Thyroid gland (tissue), 4 donors: ENCODE measurements at regions not wholly inside any gene's neighbourhood (a gene's known extent, or its start where the extent isn't known, plus 50 kb on each side); places are given as distances from the start of the nearest gene placed in this dataset.

Experiments
- DNase-seq, 2 donors: peaks; one replicate each; pipeline ENCODE4 v3.0.0-alpha.2; 2019
- H3K27ac ChIP-seq, 3 donors: fragments of 200-600 bp; sonication (generic); 1 replicate in 2 of 3; 2 replicates in 1 of 3; pipeline ENCODE4 v1.5.1; 2016 to 2019; ENCODE audit warnings: mild to moderate bottlenecking in 1 of 3, moderate library complexity in 1 of 3
- H3K27me3 ChIP-seq: fragments of 200-600 bp; sonication (generic); one replicate; pipeline ENCODE4 v1.5.1; 2019
- H3K36me3 ChIP-seq, 2 donors: fragments of 200-600 bp; sonication (generic); one replicate each; pipeline ENCODE4 v1.5.1; 2016 to 2019
- H3K4me1 ChIP-seq, 2 donors: fragments of 200-600 bp; sonication (generic); one replicate each; pipeline ENCODE4 v1.5.1; 2017 to 2019
- H3K4me3 ChIP-seq, 3 donors: fragments of 200-600 bp; sonication (generic); replicated peaks in 1 of 3; 1 replicate in 2 of 3; 2 replicates in 1 of 3; pipeline ENCODE4 v1.5.1; 2016; ENCODE audit warnings: mild to moderate bottlenecking in 1 of 3
- H3K9me3 ChIP-seq: fragments of 200-600 bp; sonication (generic); one replicate; pipeline ENCODE4 v1.5.1; 2017
- CTCF ChIP-seq, 6 experiments: fragments of 200-600 bp in 3 of 6; fragments of 450-650 bp in 3 of 6; sonication (generic) in 3 of 6; IDR thresholded peaks; one replicate each; pipeline ENCODE4 v1.5.1; 2016 to 2019; ENCODE audit warnings: antibody characterized with exemption in 6 of 6, mild to moderate bottlenecking in 2 of 6, inconsistent platforms in 1 of 6, moderate library complexity in 1 of 6
- POLR2A ChIP-seq, 2 donors: fragments of 450-650 bp; IDR thresholded peaks; one replicate each; pipeline ENCODE4 v1.6.1; 2017; ENCODE audit warnings: antibody characterized with exemption in 2 of 2, mild to moderate bottlenecking in 2 of 2, moderate library complexity in 1 of 2
- WGBS, 2 donors: methylation state at CpG; one replicate each; pipeline ENCODE4 v1.1.5; 2017; 5-methylcytosine and 5-hydroxymethylcytosine counted together
- intact Hi-C: fragments of 100-400 bp; cut with DNase I; formaldehyde crosslinking; loops from one replicate; pipeline ENCODE4 v1.15.1; 2023

GRCh38 chr18:34648269-34648985 lies 61.7 kb upstream of the DTNA start:
- Histone ChIP-seq H3K4me1 (peaks cover 34 to 46% of the 10 kb centered on the region in 2 donors), H3K36me3 (no peaks in the 10 kb centered on the region), H3K4me3 (no peak overlapping the region), H3K27ac (peak overlapping the region; percentile 79 to 91 (median 87)), H3K9me3 (no peaks in the 10 kb centered on the region), H3K27me3 (no peaks in the 10 kb centered on the region)
- no peak for TF ChIP-seq CTCF (IDR thresholded peaks at IDR 0.05)
- no peak for TF ChIP-seq POLR2A (IDR thresholded peaks at IDR 0.05)
- intact Hi-C loops: no loop called here
- WGBS, 2 donors: 60 to 66% methylated on average over 3 of the region's 3 CpGs
- DNase-seq: no peak

GRCh38 chr18:34649080-34649479 lies 61.0 kb upstream of the DTNA start:
- Histone ChIP-seq H3K4me3 (no peak overlapping the region), H3K27me3 (no peaks in the 10 kb centered on the region), H3K36me3 (no peaks in the 10 kb centered on the region), H3K4me1 (peaks cover 34 to 46% of the 10 kb centered on the region in 2 donors), H3K9me3 (no peaks in the 10 kb centered on the region), H3K27ac (peak overlapping the region; percentile 79 to 91 (median 87))
- no peak for DNase-seq
- intact Hi-C loops: no loop called here
- TF ChIP-seq CTCF (IDR thresholded peaks at IDR 0.05): no peak
- no peak for TF ChIP-seq POLR2A (IDR thresholded peaks at IDR 0.05)
- WGBS, 2 donors: 29 to 31% methylated on average over 4 of the region's 4 CpGs

GRCh38 chr18:34650121-34650545 lies 60.0 kb upstream of the DTNA start:
- H3K4me1 ChIP-seq: peaks cover 34 to 46% of the 10 kb centered on the region in 2 donors

GRCh38 chr18:34651586-34652369 lies 58.3 kb upstream of the DTNA start:
- H3K9me3 ChIP-seq: no peaks in the 10 kb centered on the region
- H3K4me3 ChIP-seq: no peak overlapping the region
- H3K27ac ChIP-seq: peak overlapping the region; percentile 79 to 95 (median 85)
- TF ChIP-seq CTCF (IDR thresholded peaks at IDR 0.05) (no peak), POLR2A (IDR thresholded peaks at IDR 0.05) (no peak)
- H3K36me3 ChIP-seq: no peaks in the 10 kb centered on the region
- intact Hi-C loops: no loop called here
- no peaks in the 10 kb centered on the region for H3K27me3 ChIP-seq
- WGBS, 2 donors: 88 to 89% methylated on average over 6 of the region's 6 CpGs
- DNase-seq: no peak
- H3K4me1 ChIP-seq: peaks cover 34 to 46% of the 10 kb centered on the region in 2 donors

More at GRCh38 chr18:34650121-34650545, 60.0 kb upstream of the DTNA start:
- Histone ChIP-seq H3K4me3 (no peak overlapping the region), H3K9me3 (no peaks in the 10 kb centered on the region), H3K36me3 (no peaks in the 10 kb centered on the region), H3K27ac (peak overlapping the region; percentile 79 to 95 (median 85)), H3K27me3 (no peaks in the 10 kb centered on the region)
- intact Hi-C loops: no loop called here
- 35 to 36% methylated on average over 5 of the region's 5 CpGs for WGBS, 2 donors
- TF ChIP-seq POLR2A (IDR thresholded peaks at IDR 0.05) (no peak), CTCF (IDR thresholded peaks at IDR 0.05) (no peak)
- DNase-seq: peak; percentile 81 to 84

- Histone ChIP-seq H3K4me1 (peaks cover 31 to 43% of the 10 kb centered on the region in 2 donors), H3K9me3 (no peaks in the 10 kb centered on the region), H3K4me3 (no peak overlapping the region), H3K27ac (no peak overlapping the region), H3K36me3 (no peaks in the 10 kb centered on the region), H3K27me3 (no peaks in the 10 kb centered on the region)
- intact Hi-C loops: no loop called here
- TF ChIP-seq POLR2A (IDR thresholded peaks at IDR 0.05) (no peak), CTCF (IDR thresholded peaks at IDR 0.05) (no peak)
- WGBS, 2 donors: 63 to 72% methylated on average over 2 of the region's 2 CpGs
- DNase-seq: no peak
These were observed 55.0 kb upstream of the DTNA start for GRCh38 chr18:34655131-34655530.
